ENCODE measurements at regions not wholly inside any gene's neighbourhood (a gene's known extent, or its start where the extent isn't known, plus 50 kb on each side); places are given as distances from the start of the nearest gene placed in this dataset.
A peak's percentile ranks its signal among the peaks of the same experiment; 100 is the strongest.
"Not testable (repeated sequence)": the region's sequence is repeated elsewhere in the genome, so short reads cannot be mapped to it uniquely, and the experiment has no call there.

DNA sequence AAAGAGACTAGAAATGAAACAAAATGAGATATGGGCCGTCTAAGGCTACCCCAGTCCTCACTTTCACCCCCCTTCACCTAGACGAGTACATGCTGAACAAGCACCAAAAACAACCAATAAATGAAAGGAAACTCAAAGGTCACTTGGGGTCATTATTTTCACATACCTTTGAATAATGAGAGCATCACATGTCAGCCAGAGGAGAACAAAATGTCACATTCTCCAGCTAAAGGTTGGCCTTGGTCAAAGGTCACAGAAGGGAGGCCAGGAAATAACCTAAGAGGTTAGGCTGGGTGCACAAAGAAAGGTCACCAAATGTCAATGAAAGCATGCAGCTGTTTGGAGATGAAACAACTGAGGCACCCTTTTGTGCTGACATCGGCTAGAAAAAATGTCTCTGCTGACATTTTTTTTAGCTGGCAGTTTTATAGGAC is 288.7 kb upstream of the USP25 start:
- DNase-seq, result no peak

- DNase-seq, result no peak
These were observed 287.8 kb upstream of the USP25 start for GRCh38 chr21:15441992-15442391.

DNA sequence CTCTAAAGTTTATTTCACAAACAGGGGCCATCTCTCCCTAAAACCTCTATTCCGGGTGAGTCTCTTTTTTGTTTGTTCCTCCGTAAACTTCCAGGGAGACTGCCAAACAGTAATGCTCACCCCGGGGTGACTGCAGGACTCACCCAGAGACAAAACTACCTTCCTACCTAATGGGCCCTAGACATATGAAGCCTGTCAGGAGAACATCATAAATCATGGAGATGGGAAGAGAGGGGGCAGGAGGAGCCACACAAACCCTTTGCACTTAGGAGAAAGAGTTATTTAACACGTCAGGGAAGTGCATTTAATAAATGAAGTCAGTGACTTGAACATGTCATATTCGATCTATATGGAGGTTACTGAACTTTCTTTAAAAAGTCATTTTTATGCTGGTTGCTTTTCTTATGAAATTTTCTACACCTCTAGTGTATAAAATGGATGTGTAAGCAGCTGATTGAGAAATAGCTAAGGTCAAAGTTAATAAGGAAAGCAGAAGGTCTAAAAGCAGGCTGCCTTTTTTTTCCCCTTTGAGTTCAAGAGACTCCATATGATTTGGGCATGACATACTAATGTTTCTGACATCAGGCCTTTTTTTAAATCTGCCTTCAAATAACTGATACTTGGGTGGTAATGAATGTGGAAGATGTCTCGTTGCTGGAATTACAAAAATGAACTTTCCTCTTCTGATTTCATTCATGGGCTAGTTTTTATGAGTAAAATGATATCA is 286.9 kb upstream of the USP25 start:
- DNase-seq, result no peak

DNA sequence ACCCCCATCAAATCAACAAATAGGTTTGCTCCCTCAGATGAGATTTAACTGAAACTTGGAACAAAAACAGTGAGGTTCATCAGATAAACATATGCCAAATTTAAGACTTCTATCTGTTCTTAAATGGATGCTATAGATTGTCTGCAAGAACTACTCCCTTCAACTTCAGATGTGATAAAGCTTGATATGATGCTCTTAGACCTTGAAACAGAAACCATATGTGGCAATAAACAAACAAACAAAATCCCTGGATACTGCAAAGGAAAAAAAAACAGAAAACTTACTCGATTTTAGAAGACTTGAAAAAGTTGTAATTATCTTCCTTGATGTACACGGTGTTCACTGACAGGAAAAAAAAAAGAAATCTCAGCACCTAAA is 286.1 kb upstream of the USP25 start:
- no peak for DNase-seq

- no peak for DNase-seq
These were observed 285.4 kb upstream of the USP25 start for GRCh38 chr21:15444118-15444960.

GRCh38 chr21:15445327-15445726 is 284.5 kb upstream of the USP25 start:
- DNase-seq, result no peak

GRCh38 chr21:15446223-15446622 is 283.6 kb upstream of the USP25 start:
- no peak for DNase-seq

DNA sequence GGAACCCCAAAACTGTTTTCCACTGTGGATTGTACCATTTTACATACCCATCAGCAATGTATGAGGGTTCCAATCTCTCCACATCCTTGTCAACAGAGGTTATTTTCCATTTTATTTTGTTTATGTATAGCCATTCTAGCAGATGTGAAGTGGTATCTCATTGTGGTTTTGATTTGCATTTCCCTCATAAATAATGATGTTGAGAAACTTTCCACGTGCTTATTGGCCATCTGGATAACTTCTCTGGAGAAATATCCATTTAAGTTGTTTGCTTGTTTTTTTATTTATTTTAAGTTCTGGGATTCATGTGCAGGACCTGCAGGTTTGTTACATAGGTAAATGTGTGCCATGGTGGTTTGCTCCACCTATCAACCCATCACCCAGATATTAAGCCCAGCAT is 280.2 kb upstream of the USP25 start:
- DNase-seq, result no peak

GRCh38 chr21:15453261-15453660 is 276.5 kb upstream of the USP25 start:
- DNase-seq, result no peak

- DNase-seq, result not testable (repeated sequence)
These were observed 276.0 kb upstream of the USP25 start for GRCh38 chr21:15453785-15454184.

DNA sequence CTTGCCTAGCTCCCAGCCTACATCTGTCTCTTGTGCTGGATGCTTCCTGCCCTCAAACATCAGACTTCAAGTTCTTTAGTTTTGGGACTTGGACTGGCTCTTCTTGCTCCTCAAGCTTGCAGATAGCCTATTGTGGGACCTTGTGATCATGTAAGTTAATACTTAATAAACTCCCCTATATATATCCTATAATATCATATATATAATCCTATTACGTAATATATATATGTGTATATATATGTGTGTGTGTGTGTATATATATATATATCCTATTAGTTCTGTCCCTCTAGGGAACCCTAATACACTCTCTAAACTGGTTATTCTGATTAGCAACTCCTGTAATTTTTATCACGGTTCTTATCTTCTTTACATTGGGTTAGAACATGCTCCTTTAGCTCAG is 274.9 kb upstream of the USP25 start:
- DNase-seq, result not testable (repeated sequence)

DNA sequence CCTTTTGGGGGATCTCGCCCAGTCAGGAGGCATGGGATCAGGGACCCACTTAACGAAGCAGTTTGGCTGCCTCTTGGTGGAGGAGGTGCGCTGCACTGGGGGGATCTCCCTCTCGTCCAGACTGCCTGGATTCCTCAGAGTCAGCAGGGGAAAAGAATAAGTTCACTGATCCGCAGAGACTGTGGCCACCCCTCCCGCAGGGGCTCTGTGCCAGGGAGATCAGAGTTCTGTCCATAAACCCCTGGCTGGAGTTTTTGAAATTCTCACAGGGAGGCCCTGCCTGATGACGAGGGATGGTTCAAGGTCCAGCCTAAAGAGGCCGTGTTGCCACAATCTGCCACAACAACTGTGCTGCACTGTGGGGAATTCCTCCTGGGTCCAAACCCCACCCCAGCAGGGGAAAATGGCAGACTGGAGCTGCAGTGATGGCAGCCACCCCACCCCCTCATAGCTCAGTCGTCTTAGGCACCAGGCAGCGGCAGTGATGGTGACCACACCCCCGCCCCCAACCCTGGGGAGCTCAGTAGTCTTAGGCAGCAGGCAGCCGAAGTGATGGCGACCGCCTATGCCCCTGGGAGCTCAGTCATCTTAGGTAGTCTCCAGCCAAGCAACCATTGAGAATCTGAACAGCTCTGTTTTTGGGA is 273.8 kb upstream of the USP25 start:
- no peak for DNase-seq

DNA sequence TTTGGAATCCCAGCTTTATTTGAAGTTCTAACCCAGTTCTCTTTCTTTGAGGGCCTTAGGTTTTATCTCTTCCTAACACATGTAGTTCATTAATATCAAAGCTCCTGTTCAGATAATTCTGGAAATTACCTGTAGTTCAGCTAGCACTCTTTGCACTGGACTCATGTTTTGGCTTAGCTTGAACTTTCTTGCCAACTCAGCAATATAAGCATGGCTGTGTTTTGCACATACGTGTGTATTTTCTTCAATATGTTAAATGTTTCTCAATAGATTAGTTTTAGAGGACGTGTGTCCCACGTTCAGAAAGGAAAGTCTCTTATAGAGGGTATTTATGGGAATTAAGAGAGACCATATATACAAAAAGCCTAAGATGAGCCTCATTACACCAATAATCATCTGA is 271.8 kb upstream of the USP25 start:
- no peak for DNase-seq

GRCh38 chr21:15462092-15462491 is 267.7 kb upstream of the USP25 start:
- DNase-seq, result no peak

DNA sequence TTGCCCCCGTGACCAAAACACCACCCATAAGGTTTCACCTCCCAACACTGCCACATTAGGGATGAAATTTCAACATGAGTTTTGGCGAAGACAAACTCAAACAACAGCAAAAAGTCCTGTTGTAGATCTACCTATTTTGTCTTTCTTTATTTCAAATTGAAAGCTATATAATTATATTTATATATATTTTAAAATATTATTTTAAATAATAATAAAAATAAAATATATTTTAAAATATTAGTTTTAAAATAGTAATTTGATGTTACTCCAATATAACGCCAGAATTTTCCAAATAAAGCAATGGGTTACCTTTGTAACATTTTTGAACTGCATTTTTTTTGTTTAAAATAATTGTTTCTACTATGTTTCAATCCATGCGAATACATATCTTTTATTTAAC is 263.5 kb upstream of the USP25 start:
- no peak for DNase-seq

DNA sequence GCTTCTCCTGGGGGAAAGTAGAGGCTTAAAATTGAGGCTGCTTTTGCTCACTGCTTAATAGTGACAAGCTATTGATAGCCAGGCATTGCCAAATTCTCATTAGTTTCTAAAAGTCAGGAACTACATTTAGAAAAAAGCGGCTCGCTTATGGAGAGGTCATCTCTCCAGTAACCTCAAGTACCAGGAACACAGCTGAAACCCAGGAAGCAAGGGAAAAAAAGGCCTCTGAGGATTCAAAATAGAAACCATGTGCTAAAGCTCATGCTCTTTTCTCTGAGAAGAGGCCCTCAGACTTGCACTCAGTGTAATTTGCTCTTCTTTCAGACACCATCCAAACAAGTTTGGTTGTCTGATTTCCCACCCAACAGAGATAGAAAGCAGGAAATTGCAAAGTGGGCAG is 261.4 kb upstream of the USP25 start:
- DNase-seq, result no peak

DNA sequence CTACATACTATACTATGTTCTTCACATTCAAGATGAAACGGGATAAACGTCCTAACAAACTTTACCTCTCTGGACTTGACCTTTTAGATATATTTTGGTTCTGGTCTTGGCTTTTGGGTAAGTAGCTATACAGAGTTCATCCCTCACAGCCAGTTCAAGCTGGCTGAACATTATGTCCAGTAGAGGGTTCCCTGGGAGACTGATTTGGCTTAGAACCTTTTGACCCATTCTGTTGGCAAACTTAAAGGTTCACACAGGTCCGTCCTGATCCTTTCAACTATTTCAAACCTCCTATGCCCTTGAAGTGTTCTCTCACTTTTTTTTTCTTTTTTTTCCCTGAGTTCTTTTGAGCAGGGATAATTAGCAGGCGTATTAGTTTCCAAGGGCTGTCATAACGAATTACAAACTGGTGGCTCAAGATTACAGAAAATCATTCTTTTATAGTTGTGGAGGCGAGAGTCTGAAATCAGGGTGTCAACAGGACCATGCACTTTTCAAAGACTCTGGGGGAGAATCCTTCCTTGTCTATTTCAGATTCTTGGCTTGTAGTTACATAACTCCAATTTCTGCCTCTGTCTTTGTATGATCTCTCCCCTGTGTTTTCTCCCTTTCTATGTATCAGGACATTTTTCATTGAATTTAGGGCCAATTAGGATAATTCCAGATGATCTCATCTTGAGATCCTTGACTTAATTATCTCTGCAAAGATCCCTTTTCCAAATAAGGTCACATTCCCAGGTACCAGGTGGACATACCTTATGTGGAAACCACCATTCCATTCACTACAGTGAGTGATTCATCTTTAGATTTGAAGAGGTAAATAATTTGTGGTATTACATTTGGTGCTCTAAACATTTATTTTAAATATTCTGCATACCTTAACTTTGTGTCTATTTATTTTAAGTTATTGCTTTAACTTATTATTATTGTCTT is 257.4 kb upstream of the USP25 start:
- no peak for DNase-seq

GRCh38 chr21:15477773-15478172 is 252.0 kb upstream of the USP25 start:
- DNase-seq, result not testable (repeated sequence)

GRCh38 chr21:15480160-15480559 is 249.6 kb upstream of the USP25 start:
- no peak for DNase-seq

DNA sequence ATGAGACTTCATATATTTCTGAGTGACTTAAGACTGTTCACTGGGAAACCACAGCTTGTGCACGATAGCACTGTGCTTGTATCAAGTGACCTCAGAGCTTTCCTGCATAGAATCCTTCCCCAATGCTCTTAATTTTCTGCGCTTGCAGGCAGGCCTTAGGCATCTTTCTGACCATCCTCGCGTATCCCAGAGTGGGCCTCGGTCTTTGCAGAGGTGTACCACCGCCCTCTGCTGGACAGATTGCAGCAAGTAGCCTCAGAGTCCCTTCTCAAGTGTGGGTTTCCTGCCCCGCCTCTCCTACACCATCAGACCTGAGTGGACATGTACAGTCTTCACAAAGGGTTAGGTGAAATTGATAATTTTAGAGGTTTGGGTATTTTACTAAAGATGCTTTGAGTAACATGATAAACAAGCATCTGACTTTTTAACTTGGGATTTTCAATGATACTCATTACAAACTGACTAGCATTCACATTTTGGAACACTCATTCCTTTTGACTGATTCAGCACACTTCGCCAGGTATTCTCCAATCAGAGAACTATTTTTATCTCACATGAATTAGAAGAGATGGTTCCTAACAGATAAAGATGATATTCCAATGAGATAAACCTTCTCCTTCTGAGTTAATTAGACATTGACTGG is 246.5 kb upstream of the USP25 start:
- DNase-seq, result peak; percentile 80

DNA sequence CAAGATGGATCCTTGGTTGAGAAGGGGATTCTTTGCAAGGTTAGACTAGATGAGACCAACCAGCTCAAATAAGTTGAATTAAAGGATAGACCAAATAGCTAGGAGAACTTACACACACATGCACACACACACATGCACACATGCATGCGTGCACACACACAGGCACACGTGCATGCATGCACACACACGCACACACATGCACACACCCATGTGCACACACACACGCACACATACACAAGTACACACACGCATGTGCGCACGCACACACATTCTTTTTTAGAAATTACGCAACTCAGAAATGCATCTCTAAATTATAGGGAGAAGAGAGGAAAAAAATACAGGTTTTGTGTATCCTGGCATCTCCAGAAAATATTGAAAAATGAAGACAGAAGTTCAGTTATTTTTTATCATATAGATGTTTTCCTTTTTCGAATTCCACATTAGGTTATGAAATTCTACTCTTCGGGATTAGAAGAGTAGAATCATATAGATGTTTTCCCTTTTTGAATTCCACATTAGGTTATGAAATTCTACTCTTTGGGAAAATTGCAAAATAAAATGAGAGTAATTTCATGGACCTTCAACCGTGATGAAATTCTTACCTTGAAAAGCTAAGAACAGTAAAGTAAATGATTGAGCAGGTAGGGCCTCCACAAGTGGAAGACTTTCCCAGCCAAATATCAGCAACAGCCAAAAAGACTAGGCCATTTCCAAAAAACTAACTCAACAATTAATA is 243.2 kb upstream of the USP25 start:
- DNase-seq, result no peak

- DNase-seq, result no peak
These were observed 242.6 kb upstream of the USP25 start for GRCh38 chr21:15487196-15487550.

Measured in activated CD4-positive, alpha-beta T cell treated with anti-CD3 and anti-CD28 coated beads, Interleukin-2, amount 50 U/mL, for 16 hours (primary cell).